ENCODE measurements at regions not wholly inside any gene's neighbourhood (a gene's known extent, or its start where the extent isn't known, plus 50 kb on each side); places are given as distances from the start of the nearest gene placed in this dataset.
"Not testable (repeated sequence)": the region's sequence is repeated elsewhere in the genome, so short reads cannot be mapped to it uniquely, and the experiment has no call there.

DNA sequence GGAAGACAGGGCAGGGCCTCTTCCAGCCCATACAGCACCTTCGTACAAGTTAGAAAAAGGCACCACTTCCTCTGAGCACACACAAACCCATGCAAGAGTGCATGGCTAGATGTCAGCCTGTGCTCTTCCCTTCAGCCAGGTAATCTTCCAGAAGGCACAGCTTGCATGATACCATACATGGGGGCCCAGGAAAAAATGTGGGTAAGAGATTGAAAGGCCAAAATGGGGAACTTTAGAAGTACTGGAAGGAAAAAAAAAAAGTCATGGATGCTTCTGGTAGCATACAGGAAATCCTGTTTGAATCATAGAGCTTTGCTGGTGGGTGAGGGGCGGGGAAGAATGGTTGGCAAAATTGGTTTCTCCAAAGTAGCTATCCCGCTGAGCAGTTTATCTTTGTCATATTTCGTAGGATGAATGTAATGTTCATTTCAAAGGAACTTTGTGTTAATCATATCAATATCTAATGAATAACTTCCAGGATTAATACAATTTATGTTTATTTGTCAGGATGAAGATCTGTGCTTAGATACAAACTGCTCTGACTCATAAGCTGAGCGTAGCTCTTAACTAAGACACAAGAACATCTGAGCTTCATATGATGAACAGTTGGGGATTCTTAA lies 78.2 kb upstream of the MAP3K1 start:
- no peak for TF ChIP-seq MYC (IDR thresholded peaks at IDR 0.05; ENCODE audit: low read depth, low read length)
- TF ChIP-seq, protein P1, sequence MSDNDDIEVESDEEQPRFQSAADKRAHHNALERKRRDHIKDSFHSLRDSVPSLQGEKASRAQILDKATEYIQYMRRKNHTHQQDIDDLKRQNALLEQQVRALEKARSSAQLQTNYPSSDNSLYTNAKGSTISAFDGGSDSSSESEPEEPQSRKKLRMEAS (IDR thresholded peaks at IDR 0.05; ENCODE audit: low read depth, low read length), result 0 out of 2 replicates have a peak, but pooled peaks have one; percentile 22
- no peak for TF ChIP-seq POLR2A (IDR thresholded peaks at IDR 0.05; ENCODE audit: extremely low read depth, insufficient read length)
- DNase-seq (ENCODE audit: low read depth), result peak; percentile 67
- H3K4me3 ChIP-seq (ENCODE audit: low read depth, low read length), result no peak overlapping the region

DNA sequence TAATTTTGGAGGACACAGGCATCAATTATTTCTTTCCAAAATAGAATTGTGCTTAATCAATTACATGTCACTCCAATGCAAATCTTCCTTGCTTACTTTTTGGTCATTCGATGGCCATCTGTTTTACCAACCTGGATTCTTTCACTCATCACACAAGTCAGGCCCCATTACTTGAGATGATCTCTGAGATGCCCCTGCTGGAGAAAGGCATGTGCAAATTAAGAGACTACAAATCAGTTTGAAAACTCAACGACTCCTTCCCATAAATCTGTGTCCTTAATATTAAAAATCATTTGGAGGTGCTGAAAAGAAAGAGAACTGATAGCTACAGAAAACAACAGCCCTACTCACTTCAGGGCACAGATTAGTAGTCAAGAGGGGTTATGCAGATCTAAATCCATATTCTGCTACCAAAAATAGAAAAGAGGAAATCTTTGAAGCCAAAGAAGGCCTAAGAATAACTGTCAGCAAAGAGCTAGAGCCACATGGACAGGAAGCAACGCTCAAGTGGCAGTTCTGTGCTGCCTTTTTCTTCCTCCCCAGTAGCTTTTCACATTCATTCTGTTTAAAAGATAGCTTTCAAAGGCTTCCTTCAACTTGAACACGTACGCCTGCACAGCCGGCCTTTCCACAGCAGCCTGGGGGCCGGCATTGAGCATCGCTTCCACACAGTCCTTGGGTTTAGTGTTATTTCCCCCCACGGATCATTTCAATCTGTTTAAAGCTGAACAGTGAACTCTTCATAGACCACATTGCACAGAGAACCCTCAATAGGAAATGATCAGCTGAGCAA lies 79.3 kb upstream of the MAP3K1 start:
- H3K4me3 ChIP-seq (ENCODE audit: low read depth, low read length), result no peak overlapping the region
- DNase-seq (ENCODE audit: low read depth), result peak; percentile 83
- TF ChIP-seq, protein P1 (IDR thresholded peaks at IDR 0.05; ENCODE audit: low read depth, low read length), result peak; percentile 81
- TF ChIP-seq MYC (IDR thresholded peaks at IDR 0.05; ENCODE audit: low read depth, low read length), result peak; percentile 91
- TF ChIP-seq, protein P2, sequence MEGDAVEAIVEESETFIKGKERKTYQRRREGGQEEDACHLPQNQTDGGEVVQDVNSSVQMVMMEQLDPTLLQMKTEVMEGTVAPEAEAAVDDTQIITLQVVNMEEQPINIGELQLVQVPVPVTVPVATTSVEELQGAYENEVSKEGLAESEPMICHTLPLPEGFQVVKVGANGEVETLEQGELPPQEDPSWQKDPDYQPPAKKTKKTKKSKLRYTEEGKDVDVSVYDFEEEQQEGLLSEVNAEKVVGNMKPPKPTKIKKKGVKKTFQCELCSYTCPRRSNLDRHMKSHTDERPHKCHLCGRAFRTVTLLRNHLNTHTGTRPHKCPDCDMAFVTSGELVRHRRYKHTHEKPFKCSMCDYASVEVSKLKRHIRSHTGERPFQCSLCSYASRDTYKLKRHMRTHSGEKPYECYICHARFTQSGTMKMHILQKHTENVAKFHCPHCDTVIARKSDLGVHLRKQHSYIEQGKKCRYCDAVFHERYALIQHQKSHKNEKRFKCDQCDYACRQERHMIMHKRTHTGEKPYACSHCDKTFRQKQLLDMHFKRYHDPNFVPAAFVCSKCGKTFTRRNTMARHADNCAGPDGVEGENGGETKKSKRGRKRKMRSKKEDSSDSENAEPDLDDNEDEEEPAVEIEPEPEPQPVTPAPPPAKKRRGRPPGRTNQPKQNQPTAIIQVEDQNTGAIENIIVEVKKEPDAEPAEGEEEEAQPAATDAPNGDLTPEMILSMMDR (IDR thresholded peaks at IDR 0.05; ENCODE audit: low read depth, low read length), result no peak

DNA sequence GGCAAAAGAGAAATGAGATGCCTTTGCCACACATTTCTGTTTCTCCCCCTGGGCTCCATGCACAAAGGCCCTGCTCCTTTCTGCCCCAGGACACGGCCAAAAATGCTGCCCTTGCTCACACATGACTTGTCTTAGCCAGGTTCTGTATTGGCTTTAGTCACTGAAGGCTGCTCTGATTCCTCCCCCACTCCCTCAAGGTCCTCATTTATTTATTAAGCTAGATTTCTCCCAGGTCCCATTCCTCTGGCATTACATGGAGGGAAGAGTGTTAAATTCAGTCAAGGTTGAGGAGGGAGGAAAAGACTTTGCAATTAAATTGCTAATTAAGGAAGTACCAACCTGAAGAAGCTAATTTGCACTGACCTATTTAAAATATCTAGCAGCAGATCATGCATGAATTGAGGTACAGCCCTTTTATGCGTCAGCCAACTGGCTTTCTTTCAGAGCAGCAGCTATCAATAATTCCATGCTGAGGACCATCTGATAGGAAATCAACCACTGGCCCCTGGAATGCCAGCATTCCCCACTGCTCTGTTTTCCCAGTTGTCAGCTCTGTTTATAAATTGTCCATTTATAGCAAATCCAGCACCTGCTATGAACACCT lies 81.2 kb upstream of the MAP3K1 start:
- DNase-seq (ENCODE audit: low read depth), result peak; percentile 33
- TF ChIP-seq POLR2A (IDR thresholded peaks at IDR 0.05; ENCODE audit: extremely low read depth, insufficient read length), result no peak
- TF ChIP-seq, protein P1 (IDR thresholded peaks at IDR 0.05; ENCODE audit: low read depth, low read length), result no peak
- TF ChIP-seq, protein P2 (IDR thresholded peaks at IDR 0.05; ENCODE audit: low read depth, low read length), result no peak
- TF ChIP-seq MYC (IDR thresholded peaks at IDR 0.05; ENCODE audit: low read depth, low read length), result no peak
- H3K4me3 ChIP-seq (ENCODE audit: low read depth, low read length), result no peak overlapping the region

DNA sequence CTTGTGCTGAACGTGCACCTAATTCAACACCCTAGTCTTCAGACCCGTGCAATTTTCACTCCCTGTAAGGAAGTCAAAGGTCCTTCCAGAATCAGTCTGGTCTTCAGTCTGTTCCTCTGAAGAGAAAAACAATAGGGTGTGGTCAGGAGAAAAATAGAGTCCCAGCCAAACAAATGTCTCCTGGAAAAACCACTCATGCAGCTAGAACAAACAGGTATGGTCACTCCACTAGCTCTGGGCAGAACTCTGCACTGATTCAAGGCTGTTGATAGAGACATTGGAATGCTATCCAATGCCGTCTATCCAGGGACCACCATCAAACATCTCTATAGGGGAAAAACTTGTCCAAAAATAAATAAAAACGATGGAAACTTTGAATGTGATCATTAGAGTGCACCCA lies 81.8 kb upstream of the MAP3K1 start:
- DNase-seq (ENCODE audit: low read depth), result no peak
- no peak overlapping the region for H3K4me3 ChIP-seq (ENCODE audit: low read depth, low read length)
- TF ChIP-seq POLR2A (IDR thresholded peaks at IDR 0.05; ENCODE audit: extremely low read depth, insufficient read length), result no peak
- TF ChIP-seq, protein P1 (IDR thresholded peaks at IDR 0.05; ENCODE audit: low read depth, low read length), result no peak
- no peak for TF ChIP-seq MYC (IDR thresholded peaks at IDR 0.05; ENCODE audit: low read depth, low read length)
- TF ChIP-seq, protein P2 (IDR thresholded peaks at IDR 0.05; ENCODE audit: low read depth, low read length), result no peak

DNA sequence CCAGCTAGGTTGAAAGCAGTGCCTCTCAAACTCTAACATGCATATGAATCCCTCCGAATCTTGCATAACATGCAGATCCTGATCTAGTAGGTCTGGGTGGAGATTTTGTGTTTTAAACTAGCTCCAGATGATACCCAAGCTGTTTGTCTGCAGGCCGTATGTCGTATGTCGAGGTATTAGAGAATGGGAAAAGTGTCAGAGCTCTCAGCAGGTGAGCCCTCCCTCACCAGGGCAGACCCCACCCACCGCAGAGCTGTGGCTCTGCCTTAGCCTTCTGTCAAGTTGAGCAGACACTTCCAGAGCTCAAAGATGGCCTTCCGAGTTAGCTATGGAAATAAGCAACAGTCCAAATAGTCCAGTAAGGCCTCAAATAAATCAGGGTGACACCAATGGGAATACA lies 83.2 kb upstream of the MAP3K1 start:
- TF ChIP-seq, protein P1 (IDR thresholded peaks at IDR 0.05; ENCODE audit: low read depth, low read length), result no peak
- TF ChIP-seq, protein P2 (IDR thresholded peaks at IDR 0.05; ENCODE audit: low read depth, low read length), result no peak
- TF ChIP-seq POLR2A (IDR thresholded peaks at IDR 0.05; ENCODE audit: extremely low read depth, insufficient read length) (no peak), MYC (IDR thresholded peaks at IDR 0.05; ENCODE audit: low read depth, low read length) (no peak)
- no peak overlapping the region for H3K4me3 ChIP-seq (ENCODE audit: low read depth, low read length)
- DNase-seq (ENCODE audit: low read depth), result no peak

DNA sequence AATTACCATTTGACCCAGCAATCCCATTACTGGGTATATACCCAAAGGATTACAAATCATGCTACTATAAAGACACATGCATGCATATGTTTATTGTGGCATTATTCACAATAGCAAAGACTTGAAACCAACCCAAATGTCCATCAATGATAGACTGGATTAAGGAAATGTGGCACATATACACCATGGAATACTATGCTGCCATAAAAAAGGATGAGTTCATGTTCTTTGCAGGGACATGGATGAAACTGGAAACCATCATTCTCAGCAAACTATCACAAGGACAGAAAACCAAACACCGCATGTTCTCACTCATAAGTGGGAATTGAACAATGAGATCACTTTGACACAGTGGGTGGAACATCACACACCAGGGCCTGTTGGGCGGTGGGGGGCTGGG lies 83.9 kb upstream of the MAP3K1 start:
- DNase-seq (ENCODE audit: low read depth); H3K4me3 ChIP-seq (ENCODE audit: low read depth, low read length): not testable (repeated sequence)
